ENCODE measurements at regions not wholly inside any gene's neighbourhood (a gene's known extent, or its start where the extent isn't known, plus 50 kb on each side); places are given as distances from the start of the nearest gene placed in this dataset.

GRCh38 chr15:69517052-69517451 lies 64.4 kb downstream of the RPLP1 start:
- no peaks in the 10 kb centered on the region for H3K9me3 ChIP-seq (ENCODE audit: control insufficient read depth, low read length)
- no peak overlapping the region for H3K27ac ChIP-seq (ENCODE audit: insufficient read depth, low read length, poor library complexity, severe bottlenecking)
- no peak for DNase-seq
- no peak overlapping the region for H3K4me3 ChIP-seq (ENCODE audit: insufficient read depth, low read depth, low read length, poor library complexity, severe bottlenecking)
- no peaks in the 10 kb centered on the region for H3K4me1 ChIP-seq (ENCODE audit: control insufficient read depth, insufficient read depth, low read length, poor library complexity, severe bottlenecking)
- no peaks in the 10 kb centered on the region for H3K36me3 ChIP-seq (ENCODE audit: control insufficient read depth, insufficient read depth, low read length)
- peaks cover 4% of the 10 kb centered on the region for H3K27me3 ChIP-seq (replicated peaks; ENCODE audit: control insufficient read depth, insufficient read depth, low read length, poor library complexity, severe bottlenecking)

- Histone ChIP-seq H3K27ac (ENCODE audit: insufficient read depth, low read length, poor library complexity, severe bottlenecking) (no peak overlapping the region), H3K4me3 (ENCODE audit: insufficient read depth, low read depth, low read length, poor library complexity, severe bottlenecking) (no peak overlapping the region), H3K4me1 (ENCODE audit: control insufficient read depth, insufficient read depth, low read length, poor library complexity, severe bottlenecking) (no peaks in the 10 kb centered on the region), H3K36me3 (ENCODE audit: control insufficient read depth, insufficient read depth, low read length) (no peaks in the 10 kb centered on the region), H3K27me3 (replicated peaks; ENCODE audit: control insufficient read depth, insufficient read depth, low read length, poor library complexity, severe bottlenecking) (peaks cover 4% of the 10 kb centered on the region), H3K9me3 (ENCODE audit: control insufficient read depth, low read length) (no peaks in the 10 kb centered on the region)
- no peak for DNase-seq
Measured at GRCh38 chr15:69518806-69519205, 66.2 kb downstream of the RPLP1 start.

- Histone ChIP-seq H3K27me3 (replicated peaks; ENCODE audit: control insufficient read depth, insufficient read depth, low read length, poor library complexity, severe bottlenecking) (peaks cover 4% of the 10 kb centered on the region), H3K9me3 (ENCODE audit: control insufficient read depth, low read length) (no peaks in the 10 kb centered on the region), H3K36me3 (ENCODE audit: control insufficient read depth, insufficient read depth, low read length) (no peaks in the 10 kb centered on the region), H3K4me1 (ENCODE audit: control insufficient read depth, insufficient read depth, low read length, poor library complexity, severe bottlenecking) (no peaks in the 10 kb centered on the region), H3K4me3 (ENCODE audit: insufficient read depth, low read depth, low read length, poor library complexity, severe bottlenecking) (no peak overlapping the region), H3K27ac (ENCODE audit: insufficient read depth, low read length, poor library complexity, severe bottlenecking) (no peak overlapping the region)
- no peak for DNase-seq
Measured at GRCh38 chr15:69520067-69520466, 67.4 kb downstream of the RPLP1 start.

GRCh38 chr15:69522361-69522760 lies 69.7 kb downstream of the RPLP1 start:
- Histone ChIP-seq H3K27me3 (replicated peaks; ENCODE audit: control insufficient read depth, insufficient read depth, low read length, poor library complexity, severe bottlenecking) (no peaks in the 10 kb centered on the region), H3K4me3 (ENCODE audit: insufficient read depth, low read depth, low read length, poor library complexity, severe bottlenecking) (no peak overlapping the region), H3K27ac (ENCODE audit: insufficient read depth, low read length, poor library complexity, severe bottlenecking) (no peak overlapping the region), H3K36me3 (ENCODE audit: control insufficient read depth, insufficient read depth, low read length) (no peaks in the 10 kb centered on the region), H3K9me3 (ENCODE audit: control insufficient read depth, low read length) (no peaks in the 10 kb centered on the region), H3K4me1 (ENCODE audit: control insufficient read depth, insufficient read depth, low read length, poor library complexity, severe bottlenecking) (no peaks in the 10 kb centered on the region)
- DNase-seq = no peak

- H3K4me3 ChIP-seq (ENCODE audit: insufficient read depth, low read depth, low read length, poor library complexity, severe bottlenecking) = no peak overlapping the region
- no peaks in the 10 kb centered on the region for H3K36me3 ChIP-seq (ENCODE audit: control insufficient read depth, insufficient read depth, low read length)
- no peaks in the 10 kb centered on the region for H3K9me3 ChIP-seq (ENCODE audit: control insufficient read depth, low read length)
- peak; percentile 16 to 37 (median 20) for DNase-seq
- no peak overlapping the region for H3K27ac ChIP-seq (ENCODE audit: insufficient read depth, low read length, poor library complexity, severe bottlenecking)
- no peaks in the 10 kb centered on the region for H3K4me1 ChIP-seq (ENCODE audit: control insufficient read depth, insufficient read depth, low read length, poor library complexity, severe bottlenecking)
- H3K27me3 ChIP-seq (replicated peaks; ENCODE audit: control insufficient read depth, insufficient read depth, low read length, poor library complexity, severe bottlenecking) = no peaks in the 10 kb centered on the region
Measured at GRCh38 chr15:69523010-69524001, 70.7 kb downstream of the RPLP1 start.

- no peak for DNase-seq
- Histone ChIP-seq H3K9me3 (ENCODE audit: control insufficient read depth, low read length) (no peaks in the 10 kb centered on the region), H3K4me1 (ENCODE audit: control insufficient read depth, insufficient read depth, low read length, poor library complexity, severe bottlenecking) (no peaks in the 10 kb centered on the region), H3K27ac (ENCODE audit: insufficient read depth, low read length, poor library complexity, severe bottlenecking) (no peak overlapping the region), H3K36me3 (ENCODE audit: control insufficient read depth, insufficient read depth, low read length) (no peaks in the 10 kb centered on the region), H3K4me3 (ENCODE audit: insufficient read depth, low read depth, low read length, poor library complexity, severe bottlenecking) (no peak overlapping the region), H3K27me3 (replicated peaks; ENCODE audit: control insufficient read depth, insufficient read depth, low read length, poor library complexity, severe bottlenecking) (no peaks in the 10 kb centered on the region)
Measured at GRCh38 chr15:69524296-69524695, 71.7 kb downstream of the RPLP1 start.

- no peak for DNase-seq
- no peaks in the 10 kb centered on the region for H3K36me3 ChIP-seq (ENCODE audit: control insufficient read depth, insufficient read depth, low read length)
- no peaks in the 10 kb centered on the region for H3K9me3 ChIP-seq (ENCODE audit: control insufficient read depth, low read length)
- H3K4me3 ChIP-seq (ENCODE audit: insufficient read depth, low read depth, low read length, poor library complexity, severe bottlenecking) = no peak overlapping the region
- no peak overlapping the region for H3K27ac ChIP-seq (ENCODE audit: insufficient read depth, low read length, poor library complexity, severe bottlenecking)
- no peaks in the 10 kb centered on the region for H3K4me1 ChIP-seq (ENCODE audit: control insufficient read depth, insufficient read depth, low read length, poor library complexity, severe bottlenecking)
- no peaks in the 10 kb centered on the region for H3K27me3 ChIP-seq (replicated peaks; ENCODE audit: control insufficient read depth, insufficient read depth, low read length, poor library complexity, severe bottlenecking)
Measured at GRCh38 chr15:69524814-69525213, 72.2 kb downstream of the RPLP1 start.

GRCh38 chr15:69525543-69525942 lies 72.9 kb downstream of the RPLP1 start:
- H3K4me1 ChIP-seq (ENCODE audit: control insufficient read depth, insufficient read depth, low read length, poor library complexity, severe bottlenecking) = no peaks in the 10 kb centered on the region
- no peaks in the 10 kb centered on the region for H3K9me3 ChIP-seq (ENCODE audit: control insufficient read depth, low read length)
- no peak for DNase-seq
- no peaks in the 10 kb centered on the region for H3K36me3 ChIP-seq (ENCODE audit: control insufficient read depth, insufficient read depth, low read length)
- no peaks in the 10 kb centered on the region for H3K27me3 ChIP-seq (replicated peaks; ENCODE audit: control insufficient read depth, insufficient read depth, low read length, poor library complexity, severe bottlenecking)
- no peak overlapping the region for H3K27ac ChIP-seq (ENCODE audit: insufficient read depth, low read length, poor library complexity, severe bottlenecking)
- H3K4me3 ChIP-seq (ENCODE audit: insufficient read depth, low read depth, low read length, poor library complexity, severe bottlenecking) = no peak overlapping the region

GRCh38 chr15:69526081-69527061 lies 73.8 kb downstream of the RPLP1 start:
- Histone ChIP-seq H3K36me3 (ENCODE audit: control insufficient read depth, insufficient read depth, low read length) (no peaks in the 10 kb centered on the region), H3K27me3 (replicated peaks; ENCODE audit: control insufficient read depth, insufficient read depth, low read length, poor library complexity, severe bottlenecking) (no peaks in the 10 kb centered on the region), H3K9me3 (ENCODE audit: control insufficient read depth, low read length) (no peaks in the 10 kb centered on the region), H3K27ac (ENCODE audit: insufficient read depth, low read length, poor library complexity, severe bottlenecking) (no peak overlapping the region), H3K4me1 (ENCODE audit: control insufficient read depth, insufficient read depth, low read length, poor library complexity, severe bottlenecking) (no peaks in the 10 kb centered on the region), H3K4me3 (ENCODE audit: insufficient read depth, low read depth, low read length, poor library complexity, severe bottlenecking) (no peak overlapping the region)
- no peak for DNase-seq
